ENCODE measurements at regions not wholly inside any gene's neighbourhood (a gene's known extent, or its start where the extent isn't known, plus 50 kb on each side); places are given as distances from the start of the nearest gene placed in this dataset.
"Not testable (repeated sequence)": the region's sequence is repeated elsewhere in the genome, so short reads cannot be mapped to it uniquely, and the experiment has no call there.

GRCh38 chr16:5228369-5228768, 130.8 kb upstream of the EEF2KMT start:
- H3K27me3 ChIP-seq (ENCODE audit: low read length), result no peaks in the 10 kb centered on the region
- no peak overlapping the region for H3K27ac ChIP-seq (ENCODE audit: low read depth, low read length)
- no peak overlapping the region for H3K9ac ChIP-seq (ENCODE audit: low read length)
- no peak overlapping the region for H3K4me2 ChIP-seq (ENCODE audit: low read depth, low read length, poor library complexity, severe bottlenecking)
- H3F3A ChIP-seq (ENCODE audit: insufficient read depth), result no peaks in the 10 kb centered on the region
- no peaks in the 10 kb centered on the region for H4K20me1 ChIP-seq (ENCODE audit: low read depth, low read length)
- no peak overlapping the region for H3K4me3 ChIP-seq (ENCODE audit: insufficient read depth, low read length, poor library complexity, severe bottlenecking)
- no peak for TF ChIP-seq CTCF (IDR thresholded peaks at IDR 0.05; ENCODE audit: insufficient read depth, low read length, poor library complexity, severe bottlenecking)
- H3K9me2 ChIP-seq (replicated peaks; ENCODE audit: insufficient read depth, low read length), result no peaks in the 10 kb centered on the region
- H3K36me3 ChIP-seq (ENCODE audit: low read length), result no peaks in the 10 kb centered on the region
- H3K9me3 ChIP-seq (ENCODE audit: insufficient read depth, low read length), result no peaks in the 10 kb centered on the region
- H2AFZ ChIP-seq (ENCODE audit: low read depth, low read length, severe bottlenecking), result no peak overlapping the region
- H3K79me2 ChIP-seq (ENCODE audit: insufficient read depth, low read length), result no peaks in the 10 kb centered on the region

- Histone ChIP-seq H3K9me2 (replicated peaks; ENCODE audit: insufficient read depth, low read length) (no peaks in the 10 kb centered on the region), H3K9me3 (ENCODE audit: insufficient read depth, low read length) (no peaks in the 10 kb centered on the region), H3K4me3 (ENCODE audit: insufficient read depth, low read length, poor library complexity, severe bottlenecking) (no peak overlapping the region), H3K36me3 (ENCODE audit: low read length) (no peaks in the 10 kb centered on the region), H3F3A (ENCODE audit: insufficient read depth) (no peaks in the 10 kb centered on the region), H2AFZ (ENCODE audit: low read depth, low read length, severe bottlenecking) (no peak overlapping the region), H3K27me3 (ENCODE audit: low read length) (no peaks in the 10 kb centered on the region), H4K20me1 (ENCODE audit: low read depth, low read length) (no peaks in the 10 kb centered on the region), H3K79me2 (ENCODE audit: insufficient read depth, low read length) (no peaks in the 10 kb centered on the region), H3K4me2 (ENCODE audit: low read depth, low read length, poor library complexity, severe bottlenecking) (no peak overlapping the region), H3K9ac (ENCODE audit: low read length) (no peak overlapping the region), H3K27ac (ENCODE audit: low read depth, low read length) (no peak overlapping the region)
- TF ChIP-seq CTCF (IDR thresholded peaks at IDR 0.05; ENCODE audit: insufficient read depth, low read length, poor library complexity, severe bottlenecking) (no peak), EZH2phosphoT487 (conservative IDR thresholded peaks at IDR 0.05; ENCODE audit: low read length) (no peak)
Observed at GRCh38 chr16:5225931-5226655, 128.5 kb upstream of the EEF2KMT start.

DNA sequence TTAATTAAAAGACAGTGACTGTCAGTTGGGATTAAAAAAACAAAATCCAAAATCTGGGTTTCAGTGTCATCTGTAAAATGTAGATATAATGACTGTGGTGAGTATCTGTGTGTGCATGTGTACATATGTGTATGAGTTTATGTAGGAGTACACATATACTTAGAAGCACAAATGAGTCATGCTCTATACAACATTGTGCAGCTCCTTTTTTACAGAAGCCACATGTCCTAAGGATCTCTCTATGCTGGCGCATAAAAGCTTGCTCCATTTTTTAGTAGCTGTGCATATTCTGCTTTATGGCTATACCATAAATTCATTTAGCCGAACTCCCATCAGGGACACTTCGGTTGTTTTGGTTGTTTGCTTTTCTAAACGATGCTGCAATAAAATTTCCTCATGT, 125.2 kb upstream of the EEF2KMT start:
- Histone ChIP-seq H2AFZ (ENCODE audit: low read depth, low read length, severe bottlenecking) (no peak overlapping the region), H3K27ac (ENCODE audit: low read depth, low read length) (no peak overlapping the region), H3K4me2 (ENCODE audit: low read depth, low read length, poor library complexity, severe bottlenecking) (no peak overlapping the region), H3K36me3 (ENCODE audit: low read length) (no peaks in the 10 kb centered on the region), H3K79me2 (ENCODE audit: insufficient read depth, low read length) (no peaks in the 10 kb centered on the region), H3F3A (ENCODE audit: insufficient read depth) (no peaks in the 10 kb centered on the region), H3K27me3 (ENCODE audit: low read length) (no peaks in the 10 kb centered on the region), H3K4me3 (ENCODE audit: insufficient read depth, low read length, poor library complexity, severe bottlenecking) (no peak overlapping the region), H4K20me1 (ENCODE audit: low read depth, low read length) (no peaks in the 10 kb centered on the region), H3K9me2 (replicated peaks; ENCODE audit: insufficient read depth, low read length) (no peaks in the 10 kb centered on the region), H3K9ac (ENCODE audit: low read length) (no peak overlapping the region), H3K9me3 (ENCODE audit: insufficient read depth, low read length) (no peaks in the 10 kb centered on the region)
- TF ChIP-seq EZH2phosphoT487 (conservative IDR thresholded peaks at IDR 0.05; ENCODE audit: low read length) (no peak), CTCF (IDR thresholded peaks at IDR 0.05; ENCODE audit: insufficient read depth, low read length, poor library complexity, severe bottlenecking) (no peak)

GRCh38 chr16:5221831-5222230, 124.2 kb upstream of the EEF2KMT start:
- H3K9me2 ChIP-seq (replicated peaks; ENCODE audit: insufficient read depth, low read length); H3K79me2 ChIP-seq (ENCODE audit: insufficient read depth, low read length); H4K20me1 ChIP-seq (ENCODE audit: low read depth, low read length); H2AFZ ChIP-seq (ENCODE audit: low read depth, low read length, severe bottlenecking); H3F3A ChIP-seq (ENCODE audit: insufficient read depth); H3K4me2 ChIP-seq (ENCODE audit: low read depth, low read length, poor library complexity, severe bottlenecking); H3K27ac ChIP-seq (ENCODE audit: low read depth, low read length); H3K4me3 ChIP-seq (ENCODE audit: insufficient read depth, low read length, poor library complexity, severe bottlenecking); H3K9me3 ChIP-seq (ENCODE audit: insufficient read depth, low read length); H3K36me3 ChIP-seq (ENCODE audit: low read length); H3K27me3 ChIP-seq (ENCODE audit: low read length); H3K9ac ChIP-seq (ENCODE audit: low read length): not testable (repeated sequence)

Measured in SU-DHL-6 (cell line).